HL-60 (cell line): ENCODE measurements at regions not wholly inside any gene's neighbourhood (a gene's known extent, or its start where the extent isn't known, plus 50 kb on each side); places are given as distances from the start of the nearest gene placed in this dataset.

ENCODE experiments used
- DNase-seq, 2 experiments: peaks; one replicate each; pipeline ENCODE4 v3.0.0-alpha.2; 2010 to 2020; ENCODE audit warnings: low read depth in 1 of 2, low spot score in 1 of 2
- H3K27ac ChIP-seq: fragments of 250-450 bp; sonication (Bioruptor Pico); replicated peaks from 2 replicates; pipeline ENCODE4 v1.5.1; 2020; ENCODE audit warnings: mild to moderate bottlenecking, moderate library complexity
- H3K27me3 ChIP-seq: fragments of 250-450 bp; sonication (Bioruptor Pico); 2 replicates; pipeline ENCODE4 v1.5.1; 2021; ENCODE audit warnings: mild to moderate bottlenecking, moderate library complexity; ENCODE audit not compliant: insufficient read depth, poor library complexity, severe bottlenecking
- H3K4me3 ChIP-seq: replicated peaks from 2 replicates; pipeline ENCODE4 v1.5.1; 2011; ENCODE audit warnings: mild to moderate bottlenecking, control low read depth, low read length; ENCODE audit not compliant: insufficient read depth
- CTCF ChIP-seq: IDR thresholded peaks from one replicate; pipeline ENCODE4 v1.5.1; 2011; ENCODE audit warnings: low read length, control low read depth, inconsistent platforms; ENCODE audit not compliant: insufficient read depth
- GABPA ChIP-seq: IDR thresholded peaks from 2 replicates; pipeline ENCODE4 v1.6.1; 2012; ENCODE audit warnings: low read depth
- POLR2AphosphoS5 ChIP-seq: IDR thresholded peaks from 2 replicates; pipeline ENCODE4 v1.6.1; 2012; ENCODE audit warnings: low read depth
- REST ChIP-seq: IDR thresholded peaks from 2 replicates; pipeline ENCODE4 v1.6.1; 2012; ENCODE audit warnings: low read depth; ENCODE audit not compliant: insufficient replicate concordance
- SPI1 ChIP-seq: IDR thresholded peaks from 2 replicates; pipeline ENCODE4 v1.6.1; 2012; ENCODE audit warnings: low read depth, mild to moderate bottlenecking, borderline replicate concordance

GRCh38 chr5:124408738-124409453, 337.5 kb downstream of the ZNF608 start:
- no peak overlapping the region for H3K27ac ChIP-seq
- no peak for DNase-seq

GRCh38 chr5:124404796-124405195, 341.6 kb downstream of the ZNF608 start:
- no peak for TF ChIP-seq SPI1
- TF ChIP-seq POLR2AphosphoS5 = no peak
- no peak for TF ChIP-seq REST
- TF ChIP-seq CTCF = no peak
- Histone ChIP-seq H3K27ac (no peak overlapping the region), H3K27me3 (no peaks in the 10 kb centered on the region), H3K4me3 (no peak overlapping the region)
- no peak for DNase-seq

More at GRCh38 chr5:124408738-124409453, 337.5 kb downstream of the ZNF608 start:
- TF ChIP-seq REST (no peak), SPI1 (no peak)
- H3K27me3 ChIP-seq = no peaks in the 10 kb centered on the region
- H3K4me3 ChIP-seq = no peak overlapping the region

GRCh38 chr5:124403281-124403680, 343.2 kb downstream of the ZNF608 start:
- Histone ChIP-seq H3K27me3 (no peaks in the 10 kb centered on the region), H3K27ac (no peak overlapping the region), H3K4me3 (no peak overlapping the region)
- TF ChIP-seq GABPA (no peak), SPI1 (no peak), REST (no peak), POLR2AphosphoS5 (no peak), CTCF (no peak)
- DNase-seq = no peak
